H1 (cell line): ENCODE measurements at regions not wholly inside any gene's neighbourhood (a gene's known extent, or its start where the extent isn't known, plus 50 kb on each side); places are given as distances from the start of the nearest gene placed in this dataset.
"Not testable (repeated sequence)": the region's sequence is repeated elsewhere in the genome, so short reads cannot be mapped to it uniquely, and the experiment has no call there.

ENCODE experiments used
- EP300 ChIP-seq, 2 experiments: IDR thresholded peaks; 1 replicate in 1 of 2; 2 replicates in 1 of 2; pipeline ENCODE4 v1.6.1; 2011 to 2012; ENCODE audit warnings: low read depth in 2 of 2, low read length in 2 of 2, mild to moderate bottlenecking in 2 of 2, borderline replicate concordance in 1 of 2, inconsistent platforms in 1 of 2, moderate library complexity in 1 of 2
- RXRA ChIP-seq: IDR thresholded peaks from 2 replicates; pipeline ENCODE4 v1.6.1; 2011; ENCODE audit warnings: low read depth, mild to moderate bottlenecking, low read length, moderate library complexity; ENCODE audit not compliant: insufficient read depth
- TF ChIP-seq, protein P1 (sequence below), 3 experiments: IDR thresholded peaks; 1 replicate in 2 of 3; 2 replicates in 1 of 3; pipeline versions ENCODE4 v1.5.1 to v1.6.1; 2011; ENCODE audit warnings: low read length in 3 of 3, mild to moderate bottlenecking in 3 of 3, inconsistent platforms in 2 of 3, low read depth in 1 of 3, moderate library complexity in 1 of 3; ENCODE audit not compliant: insufficient read depth in 1 of 3; ENCODE audit errors: control extremely low read depth in 1 of 3

DNA sequence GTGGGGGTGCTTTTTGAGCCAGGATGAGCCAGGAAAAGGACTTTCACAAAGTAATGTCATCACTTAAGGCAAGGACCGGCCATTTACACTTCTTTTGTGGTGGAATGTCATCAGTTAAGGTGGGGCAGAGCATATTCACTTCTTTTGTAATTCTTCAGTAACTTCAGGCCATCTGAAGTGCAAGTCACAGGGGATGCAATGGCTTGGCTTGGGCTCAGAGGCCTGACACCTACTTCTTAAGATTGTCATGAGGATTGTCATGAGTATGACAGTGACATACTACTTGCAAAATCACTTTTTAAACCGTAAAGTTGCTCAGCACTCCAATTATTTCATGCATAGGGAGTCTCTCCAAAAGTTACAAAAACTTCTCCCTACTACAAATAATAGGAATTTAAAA, 114.4 kb upstream of the CACHD1 start:
- TF ChIP-seq, protein P1, sequence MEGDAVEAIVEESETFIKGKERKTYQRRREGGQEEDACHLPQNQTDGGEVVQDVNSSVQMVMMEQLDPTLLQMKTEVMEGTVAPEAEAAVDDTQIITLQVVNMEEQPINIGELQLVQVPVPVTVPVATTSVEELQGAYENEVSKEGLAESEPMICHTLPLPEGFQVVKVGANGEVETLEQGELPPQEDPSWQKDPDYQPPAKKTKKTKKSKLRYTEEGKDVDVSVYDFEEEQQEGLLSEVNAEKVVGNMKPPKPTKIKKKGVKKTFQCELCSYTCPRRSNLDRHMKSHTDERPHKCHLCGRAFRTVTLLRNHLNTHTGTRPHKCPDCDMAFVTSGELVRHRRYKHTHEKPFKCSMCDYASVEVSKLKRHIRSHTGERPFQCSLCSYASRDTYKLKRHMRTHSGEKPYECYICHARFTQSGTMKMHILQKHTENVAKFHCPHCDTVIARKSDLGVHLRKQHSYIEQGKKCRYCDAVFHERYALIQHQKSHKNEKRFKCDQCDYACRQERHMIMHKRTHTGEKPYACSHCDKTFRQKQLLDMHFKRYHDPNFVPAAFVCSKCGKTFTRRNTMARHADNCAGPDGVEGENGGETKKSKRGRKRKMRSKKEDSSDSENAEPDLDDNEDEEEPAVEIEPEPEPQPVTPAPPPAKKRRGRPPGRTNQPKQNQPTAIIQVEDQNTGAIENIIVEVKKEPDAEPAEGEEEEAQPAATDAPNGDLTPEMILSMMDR (IDR thresholded peaks at IDR 0.05; ENCODE audit: control extremely low read depth in 1 of 3, insufficient read depth in 1 of 3, low read depth in 1 of 3, low read length in 3 of 3) = not testable (repeated sequence)
- TF ChIP-seq RXRA; EP300 (IDR thresholded peaks at IDR 0.05; ENCODE audit: borderline replicate concordance in 1 of 2, low read depth in 2 of 2, low read length in 2 of 2): not testable (repeated sequence)
